Fibroblast of villous mesenchyme (primary cell): ENCODE measurements at regions not wholly inside any gene's neighbourhood (a gene's known extent, or its start where the extent isn't known, plus 50 kb on each side); places are given as distances from the start of the nearest gene placed in this dataset.

Experiments used
- DNase-seq: peaks from one replicate; pipeline ENCODE4 v3.0.0-alpha.2; 2010; ENCODE audit warnings: low read depth
- H3K4me3 ChIP-seq: 2 replicates; pipeline ENCODE4 v1.5.1; 2011; ENCODE audit warnings: low read depth, mild to moderate bottlenecking, low read length
- CTCF ChIP-seq: IDR thresholded peaks from 2 replicates; pipeline ENCODE4 v1.5.1; 2012; ENCODE audit warnings: low read depth, mild to moderate bottlenecking, low read length; ENCODE audit not compliant: insufficient read depth

DNA sequence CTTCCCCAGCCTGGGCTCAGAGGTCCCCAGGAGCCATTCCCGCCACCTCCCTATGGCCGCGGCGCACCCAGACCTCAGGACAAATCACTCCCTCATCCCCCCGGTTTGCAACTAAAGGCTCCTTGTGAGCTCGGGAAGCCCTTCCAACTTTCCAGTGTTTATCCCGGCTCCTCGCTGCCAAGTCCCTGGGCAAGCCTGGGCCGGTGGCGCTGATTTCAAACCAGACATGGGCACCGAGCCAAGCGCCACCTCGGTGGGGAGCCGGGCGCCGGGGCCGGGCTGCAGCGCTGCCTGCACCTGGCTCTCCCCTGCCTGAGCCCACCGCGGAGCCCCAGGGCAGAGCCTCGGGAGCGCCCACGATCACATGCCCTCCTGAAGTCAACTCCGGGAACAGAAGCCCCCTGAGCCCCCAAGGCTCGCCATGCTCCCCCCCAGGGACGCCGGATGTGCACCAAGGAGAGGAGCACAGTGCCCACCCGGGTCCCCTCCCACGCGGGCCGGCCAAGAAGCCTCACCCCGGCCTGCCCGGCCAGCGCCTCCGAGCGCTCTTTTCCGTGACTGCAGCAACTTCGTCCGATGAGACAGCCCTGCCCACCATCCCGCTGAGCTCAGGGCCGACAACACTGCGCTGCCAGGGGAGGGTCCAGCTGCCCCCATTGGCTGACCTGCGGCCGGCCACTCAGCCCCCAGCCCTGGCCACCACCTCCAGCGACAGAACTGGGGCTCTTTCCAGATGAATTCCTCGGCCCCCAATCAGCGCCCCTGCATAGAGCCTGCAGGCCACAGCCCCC lies 50.0 kb downstream of the NCOR2 start:
- TF ChIP-seq CTCF: no peak
- peak; percentile 65 for DNase-seq

GRCh38 chr12:124516850-124517249 lies 50.6 kb downstream of the NCOR2 start:
- no peak for TF ChIP-seq CTCF
- no peak for DNase-seq
- H3K4me3 ChIP-seq: peak overlapping the region; percentile 63

More for the DNA sequence above, 50.0 kb downstream of the NCOR2 start:
- H3K4me3 ChIP-seq: peak overlapping the region; percentile 63

DNA sequence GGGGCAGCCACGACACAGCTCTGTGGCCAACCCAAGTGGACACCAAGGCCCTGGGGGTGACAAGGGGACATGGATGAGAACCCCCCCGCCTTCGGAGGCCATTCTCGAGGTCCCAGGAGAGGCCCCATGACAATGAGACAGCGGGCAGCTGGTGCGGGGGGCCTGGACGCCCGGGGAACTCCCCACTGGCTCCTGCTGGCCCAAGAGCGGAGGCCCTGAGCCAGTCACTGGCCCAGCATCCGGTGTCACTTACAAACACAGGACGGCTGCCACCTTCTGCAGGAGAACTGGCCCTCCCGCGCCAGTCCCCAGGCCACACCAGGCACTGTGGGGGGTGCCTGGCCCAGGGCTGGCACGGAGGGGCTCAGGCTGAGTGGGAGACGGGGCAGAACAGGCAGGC lies 51.4 kb downstream of the NCOR2 start:
- no peak for DNase-seq

GRCh38 chr12:124514996-124515932 lies 52.1 kb downstream of the NCOR2 start:
- no peak for DNase-seq
- H3K4me3 ChIP-seq: no peak overlapping the region
- no peak for TF ChIP-seq CTCF

More for the DNA sequence above, 51.4 kb downstream of the NCOR2 start:
- no peak overlapping the region for H3K4me3 ChIP-seq
- TF ChIP-seq CTCF: no peak

- no peak for TF ChIP-seq CTCF
- H3K4me3 ChIP-seq: no peak overlapping the region
- no peak for DNase-seq
Observed at GRCh38 chr12:124514145-124514995, 53.0 kb downstream of the NCOR2 start.

DNA sequence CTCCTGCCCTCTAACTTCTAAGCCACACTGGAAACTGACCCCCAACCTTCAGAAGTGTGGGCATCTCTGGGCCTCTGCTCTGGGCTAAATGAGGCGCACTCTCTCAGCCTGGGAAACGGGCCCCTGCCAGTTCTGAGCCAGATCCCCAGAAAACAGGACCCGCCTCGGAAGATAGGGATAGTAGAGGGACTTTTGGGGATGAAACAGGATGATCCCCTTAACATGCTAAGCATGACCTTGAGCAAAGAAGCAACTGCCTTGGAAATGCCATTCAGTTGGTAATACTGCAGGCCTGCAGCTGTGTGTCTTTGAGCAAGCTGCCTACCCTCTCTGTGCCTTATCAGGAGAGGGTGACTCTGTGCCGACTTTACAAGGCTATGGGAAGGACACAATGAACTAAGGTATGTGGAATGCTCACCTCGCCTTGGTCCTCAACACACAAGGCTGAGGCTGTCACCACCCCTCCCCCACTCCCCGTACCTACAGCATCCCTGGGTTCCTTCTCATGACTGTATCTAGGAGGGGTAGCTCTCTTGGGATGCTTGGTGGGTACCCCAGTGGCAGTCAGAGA lies 54.0 kb downstream of the NCOR2 start:
- no peak for DNase-seq

More for the DNA sequence above, 54.0 kb downstream of the NCOR2 start:
- no peak overlapping the region for H3K4me3 ChIP-seq
- no peak for TF ChIP-seq CTCF
